Stimulated activated CD8-positive, alpha-beta memory T cell treated with anti-CD3 and anti-CD28 coated beads, Interleukin-2, amount 100 ng/mL, for 1 hour (primary cell): ENCODE measurements at regions not wholly inside any gene's neighbourhood (a gene's known extent, or its start where the extent isn't known, plus 50 kb on each side); places are given as distances from the start of the nearest gene placed in this dataset.

ENCODE experiments used
- DNase-seq, 2 donors: peaks; one replicate each; pipeline ENCODE4 v3.0.0-alpha.2; 2020; ENCODE audit warnings: low read depth in 2 of 2

DNA sequence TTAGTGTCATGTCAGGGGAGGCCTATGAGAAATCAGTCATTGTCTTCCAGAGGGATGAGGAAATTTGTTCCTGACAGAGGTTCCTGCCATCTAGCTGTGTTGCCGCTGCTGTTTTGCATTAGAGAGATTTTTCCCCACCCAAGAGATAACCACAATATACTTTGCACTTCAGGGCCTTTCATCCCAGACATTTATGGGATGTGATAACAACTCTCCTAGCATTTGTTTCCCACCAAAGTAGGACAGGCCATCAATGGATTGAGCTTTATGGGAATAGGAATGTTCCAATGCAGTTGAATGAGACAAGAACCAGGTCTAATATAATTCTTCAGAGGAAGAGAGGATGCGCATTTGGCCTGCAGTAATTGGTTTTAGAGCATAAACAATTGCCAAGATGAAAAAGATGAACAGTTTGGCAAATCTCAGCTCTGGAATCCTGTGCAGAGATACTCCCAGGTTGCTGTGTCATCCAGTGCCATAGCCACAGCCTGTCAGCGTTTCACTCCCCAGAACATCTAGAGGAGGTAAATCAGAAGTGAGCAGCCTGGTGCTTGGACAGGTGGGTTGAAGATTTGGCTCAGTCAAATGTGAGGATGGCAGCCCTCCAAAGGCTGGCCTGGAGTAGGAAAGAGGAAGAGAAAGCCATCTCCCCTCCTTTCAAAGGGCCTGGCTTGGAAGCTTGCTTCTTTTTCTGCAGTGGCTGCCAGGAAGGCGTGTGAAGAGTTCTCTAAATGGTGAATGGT is 93.7 kb upstream of the SETBP1 start:
- no peak for DNase-seq

DNA sequence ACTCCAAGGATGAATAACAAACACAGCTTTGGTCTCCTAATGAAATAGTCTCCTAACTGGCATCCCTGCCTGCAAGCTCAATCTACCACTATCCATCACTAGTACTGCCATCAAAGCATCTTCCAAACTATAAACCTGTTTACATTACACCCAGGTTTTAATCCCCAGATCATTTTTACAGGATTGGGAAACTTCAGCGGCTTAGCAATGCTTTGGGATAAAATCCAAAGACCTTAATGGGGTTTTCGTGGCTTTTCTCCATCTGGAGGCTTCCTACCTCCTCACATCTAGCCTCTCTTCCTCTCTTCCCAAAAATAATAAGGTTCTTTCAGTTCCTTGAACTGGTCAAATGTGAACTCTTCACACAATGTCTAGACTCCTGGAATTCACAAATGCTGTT is 92.2 kb upstream of the SETBP1 start:
- DNase-seq: no peak

GRCh38 chr18:44589693-44590355 is 90.9 kb upstream of the SETBP1 start:
- DNase-seq: no peak

GRCh38 chr18:44590956-44591670 is 89.6 kb upstream of the SETBP1 start:
- DNase-seq: no peak

DNA sequence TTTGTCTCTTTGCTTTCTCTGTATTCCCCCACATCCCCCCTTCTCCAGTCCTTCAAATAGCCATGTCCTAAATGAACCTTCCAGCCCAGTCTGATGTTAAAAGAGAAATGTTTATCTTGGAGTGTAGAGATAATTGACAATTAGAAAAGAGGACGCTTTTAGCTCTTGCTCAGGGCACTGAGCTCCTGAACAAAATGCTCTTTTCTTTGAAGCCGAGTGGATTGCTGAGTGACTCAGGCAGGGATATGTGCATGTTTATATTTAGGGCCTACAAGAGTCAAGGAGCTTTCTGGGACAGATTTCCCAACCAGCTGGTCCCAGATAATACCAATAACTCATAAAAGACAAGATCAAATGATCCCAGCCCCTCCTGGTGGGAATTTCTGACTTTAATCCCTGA is 88.0 kb upstream of the SETBP1 start:
- DNase-seq: no peak

DNA sequence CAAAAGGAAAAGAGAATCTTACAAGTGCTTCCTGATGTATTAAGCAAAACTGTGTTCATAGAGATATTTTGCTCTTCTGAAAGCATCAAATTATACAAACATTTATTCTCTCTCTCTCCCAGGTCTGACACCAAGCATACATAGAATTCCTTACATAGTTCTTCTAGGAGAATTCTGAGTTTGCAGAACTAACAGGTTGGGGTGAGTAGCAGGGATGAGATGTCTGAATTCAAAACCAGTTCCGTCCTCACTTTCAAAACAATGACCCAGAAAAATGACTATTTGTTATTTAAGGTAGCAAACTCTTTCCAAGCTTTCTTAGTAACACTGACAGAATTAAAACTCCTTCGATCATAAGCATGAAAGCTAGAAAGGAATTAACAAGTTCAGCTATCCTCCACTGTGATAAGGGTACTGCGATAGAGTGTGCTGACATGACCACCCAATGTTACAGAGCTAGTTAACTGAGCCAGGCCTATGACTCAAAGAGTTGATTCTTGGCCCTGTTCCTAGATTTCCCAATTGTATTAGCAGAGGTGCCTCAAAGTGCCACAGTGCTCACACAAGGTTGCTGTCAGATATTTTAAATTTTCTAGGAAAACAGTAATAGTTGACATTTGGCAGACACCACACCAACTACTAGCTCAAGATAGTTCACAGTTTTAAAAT is 85.8 kb upstream of the SETBP1 start:
- DNase-seq: no peak

GRCh38 chr18:44597797-44598196 is 82.9 kb upstream of the SETBP1 start:
- DNase-seq: no peak

DNA sequence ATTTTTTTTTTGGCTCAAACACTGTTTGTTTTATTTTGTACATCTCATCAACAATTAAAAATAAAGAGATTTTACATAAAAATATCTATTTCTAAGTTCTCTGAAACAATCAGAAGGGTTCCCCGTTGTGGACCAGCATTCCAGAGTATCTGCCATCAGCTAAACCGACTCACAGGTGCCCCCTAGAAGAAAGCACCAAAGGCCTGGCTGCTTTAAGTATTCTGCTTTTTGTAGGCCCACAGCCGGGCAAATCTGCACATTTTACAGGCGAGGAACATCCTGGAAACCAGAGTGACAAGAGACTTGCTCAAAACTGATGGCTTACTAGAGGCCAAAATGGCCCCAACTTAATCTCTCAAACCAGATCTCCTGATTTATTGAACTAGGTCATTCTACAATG is 82.2 kb upstream of the SETBP1 start:
- no peak for DNase-seq

GRCh38 chr18:44599412-44599811 is 81.3 kb upstream of the SETBP1 start:
- no peak for DNase-seq

DNA sequence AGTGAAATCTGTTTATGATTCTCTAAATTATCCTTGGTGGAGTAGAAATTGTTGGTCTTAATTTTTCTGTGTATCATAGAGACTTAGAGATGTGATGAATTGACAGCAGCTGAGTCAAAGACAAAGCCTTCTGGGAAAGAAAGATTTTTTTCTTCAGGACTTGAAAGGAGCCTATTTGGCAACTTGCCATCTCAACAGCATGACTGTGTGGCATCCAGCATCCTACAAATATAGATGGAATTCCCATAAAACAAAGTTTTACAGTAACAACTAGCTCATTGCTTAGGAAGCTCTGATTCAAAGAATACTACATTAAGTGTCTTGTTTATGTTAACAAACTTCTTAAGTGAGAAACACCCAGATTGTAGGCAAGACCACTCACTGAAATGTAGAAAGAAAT is 79.2 kb upstream of the SETBP1 start:
- DNase-seq: no peak

- no peak for DNase-seq
Observed at GRCh38 chr18:44602380-44602779, 78.3 kb upstream of the SETBP1 start.

DNA sequence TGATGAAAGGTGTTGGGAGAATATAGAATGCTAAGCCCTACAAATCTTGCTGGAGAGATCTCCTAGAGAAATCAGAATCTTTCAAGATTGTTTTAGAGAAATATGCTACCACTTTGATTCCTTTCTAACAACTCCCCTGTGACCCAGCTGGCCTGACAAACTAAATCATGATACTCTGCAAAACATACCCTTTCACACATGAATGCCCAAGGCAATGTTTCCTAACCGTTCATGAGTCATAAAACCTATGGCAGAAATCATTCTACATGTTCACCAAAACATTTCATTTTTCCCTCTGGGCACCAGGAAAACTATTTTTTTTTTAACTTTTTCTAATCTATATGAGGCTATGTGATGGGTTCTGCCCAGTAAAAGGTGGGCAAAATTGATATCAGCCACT is 77.8 kb upstream of the SETBP1 start:
- DNase-seq: no peak

DNA sequence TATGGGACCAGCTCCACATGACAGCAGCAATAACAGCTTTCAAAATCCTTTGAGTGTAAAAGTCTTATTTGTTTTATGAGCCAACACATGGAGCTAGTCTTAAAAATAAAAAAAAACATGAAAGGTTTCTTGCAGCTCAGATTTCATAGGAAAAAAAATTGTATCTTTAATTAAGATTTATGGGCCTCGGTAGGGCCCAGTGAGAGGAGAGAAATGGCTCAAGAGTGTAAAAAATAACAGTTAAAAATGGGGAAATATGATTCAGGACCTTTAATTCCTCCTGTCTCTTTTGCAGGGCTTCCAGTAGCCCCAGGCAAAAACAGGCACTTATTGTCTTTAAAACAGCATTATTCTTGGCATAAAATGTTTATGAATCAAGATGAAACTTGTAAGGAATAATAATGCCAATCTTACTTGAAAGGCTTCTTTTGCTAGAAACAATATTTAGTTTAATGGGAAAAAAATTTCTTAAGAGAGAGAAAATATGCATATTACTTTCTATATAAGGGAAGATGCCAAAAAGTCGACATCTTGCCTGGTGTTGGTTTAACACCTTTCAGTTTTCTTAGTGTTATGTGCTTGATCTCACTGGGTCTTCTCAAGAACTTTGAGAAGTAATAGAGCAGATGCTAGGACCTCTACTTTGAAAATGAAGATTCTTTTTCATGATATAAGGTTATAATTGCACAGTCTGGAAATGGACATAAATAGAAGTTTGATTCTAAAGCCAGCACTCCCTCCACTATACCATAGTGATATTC is 71.3 kb upstream of the SETBP1 start:
- no peak for DNase-seq

DNA sequence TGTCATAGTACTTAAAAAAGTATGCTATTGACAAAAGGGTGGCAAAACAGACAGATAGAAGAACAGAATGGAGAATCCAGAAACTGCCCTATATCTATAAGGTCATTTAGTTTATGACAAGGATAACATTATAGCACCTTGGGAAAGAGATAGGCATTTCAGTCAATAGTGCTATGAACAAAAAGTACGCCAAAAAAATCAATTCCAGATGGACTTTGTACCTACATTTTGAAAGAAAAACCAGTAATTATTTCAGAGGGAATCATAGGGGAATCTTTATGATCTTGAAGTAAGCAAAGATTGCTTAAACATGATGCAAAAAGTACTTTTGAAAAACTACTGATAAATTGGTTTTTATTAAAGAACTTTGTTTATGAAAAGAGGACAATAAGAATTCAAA is 59.9 kb upstream of the SETBP1 start:
- DNase-seq: no peak

DNA sequence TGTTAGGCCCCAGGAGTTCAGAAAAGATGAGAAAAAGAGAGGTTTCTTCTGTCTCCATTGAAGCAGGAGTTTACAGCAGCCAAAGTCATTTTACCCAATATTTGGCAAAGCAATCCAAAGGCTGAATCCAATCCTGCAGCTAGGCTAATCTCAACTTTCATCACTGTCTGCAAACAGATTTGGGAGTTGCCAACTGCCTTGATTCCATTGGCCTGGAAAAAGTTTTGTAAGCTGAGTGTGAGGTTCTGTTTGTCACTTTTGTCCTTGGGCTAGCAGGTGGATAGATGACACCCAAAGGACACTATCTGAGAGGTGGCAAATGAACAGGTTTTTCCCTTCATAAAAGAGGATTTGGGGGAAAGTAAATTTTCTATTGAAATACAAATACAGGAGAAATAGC is 56.6 kb upstream of the SETBP1 start:
- DNase-seq: no peak

- no peak for DNase-seq
Observed at GRCh38 chr18:44625386-44625785, 55.3 kb upstream of the SETBP1 start.

DNA sequence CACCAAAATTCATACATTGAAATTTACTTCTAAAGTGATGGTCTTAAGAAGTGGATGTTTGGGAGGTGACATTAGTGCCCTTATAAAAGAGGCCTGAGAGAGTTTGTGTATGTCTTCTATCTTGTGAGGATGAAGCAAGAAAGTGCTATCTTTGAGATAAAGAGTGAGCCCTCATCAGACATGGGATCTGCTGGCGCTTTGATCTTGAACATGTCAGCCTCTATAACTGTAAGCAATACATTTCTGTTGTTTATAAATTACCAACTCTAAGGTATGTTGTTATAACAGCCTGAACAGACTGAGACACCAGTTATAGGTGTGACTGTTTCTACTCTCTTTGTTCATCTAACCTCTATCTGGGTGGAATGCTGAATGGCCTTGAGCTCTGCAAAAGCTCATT is 54.5 kb upstream of the SETBP1 start:
- DNase-seq: no peak

- no peak for DNase-seq
Observed at GRCh38 chr18:44626807-44627206, 53.9 kb upstream of the SETBP1 start.

DNA sequence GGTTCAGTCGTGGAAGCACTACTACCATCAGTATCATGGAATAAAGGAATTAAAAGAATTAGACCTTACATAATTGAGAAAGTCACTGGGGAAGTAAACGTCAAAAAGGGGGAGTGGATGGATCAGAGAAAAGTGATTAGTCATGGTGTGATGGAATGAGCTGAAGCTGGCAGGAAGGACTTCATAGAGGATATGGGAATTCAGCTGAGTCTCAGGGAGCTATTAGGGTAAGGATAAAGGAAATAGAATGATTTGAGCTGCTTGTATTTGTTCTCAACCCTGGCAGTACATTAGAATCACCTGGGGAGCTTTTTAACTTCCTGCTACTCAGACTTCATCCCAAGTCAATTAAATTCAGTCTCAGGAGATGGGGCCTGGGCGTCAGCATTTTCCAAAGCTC is 53.4 kb upstream of the SETBP1 start:
- no peak for DNase-seq

- DNase-seq: no peak
Observed at GRCh38 chr18:44629406-44629805, 51.3 kb upstream of the SETBP1 start.

DNA sequence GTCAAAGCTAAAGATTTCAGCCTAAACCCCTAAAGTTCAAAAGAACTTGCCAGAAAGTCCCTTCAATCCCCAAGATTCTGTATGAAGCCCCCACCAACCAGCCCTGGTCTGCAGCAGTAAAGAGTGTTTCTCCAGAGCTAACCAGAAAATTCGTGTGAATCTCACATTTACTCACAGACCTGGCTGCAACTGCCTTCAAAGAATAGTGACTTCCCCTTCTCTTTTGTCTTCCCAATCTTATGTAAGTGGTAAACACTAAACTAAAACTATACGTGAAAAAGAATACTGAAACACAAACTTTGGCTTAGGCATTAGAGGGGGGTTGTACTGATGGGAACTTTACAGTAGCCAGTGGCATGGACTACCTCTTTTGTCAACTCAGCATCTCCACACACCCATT is 50.6 kb upstream of the SETBP1 start:
- DNase-seq: no peak
